Breast epithelium (tissue), 4 donors: ENCODE measurements at regions not wholly inside any gene's neighbourhood (a gene's known extent, or its start where the extent isn't known, plus 50 kb on each side); places are given as distances from the start of the nearest gene placed in this dataset.

ENCODE experiments used
- DNase-seq, 2 donors: peaks; one replicate each; pipeline ENCODE4 v3.0.0-alpha.2; 2019; ENCODE audit warnings: low spot score in 2 of 2
- H3K27ac ChIP-seq, 2 donors: fragments of 200-600 bp; sonication (generic) in 1 of 2; one replicate each; pipeline ENCODE4 v1.5.1; 2016 to 2019; ENCODE audit warnings: mild to moderate bottlenecking in 1 of 2
- H3K27me3 ChIP-seq, 2 donors: fragments of 200-600 bp; sonication (generic) in 1 of 2; one replicate each; pipeline versions ENCODE4 v1.5.1 to v1.6.0; 2017 to 2019; ENCODE audit warnings: control low read depth in 1 of 2, mild to moderate bottlenecking in 1 of 2
- H3K36me3 ChIP-seq: fragments of 200-600 bp; one replicate; pipeline ENCODE4 v1.5.1; 2019
- H3K4me1 ChIP-seq, 2 donors: fragments of 200-600 bp; sonication (generic); one replicate each; pipeline ENCODE4 v1.5.1; 2016 to 2019; ENCODE audit warnings: control low read depth in 1 of 2
- H3K4me3 ChIP-seq, 3 donors: fragments of 200-600 bp; sonication (generic); 1 replicate in 2 of 3; 2 replicates in 1 of 3; pipeline ENCODE4 v1.5.1; 2016 to 2019; ENCODE audit warnings: mild to moderate bottlenecking in 3 of 3, moderate library complexity in 2 of 3
- H3K9me3 ChIP-seq, 2 donors: fragments of 200-600 bp; sonication (generic) in 1 of 2; one replicate each; pipeline ENCODE4 v1.5.1; 2016 to 2019; ENCODE audit warnings: control low read depth in 1 of 2
- CTCF ChIP-seq, 3 donors: fragments of 450-650 bp; IDR thresholded peaks; one replicate each; pipeline ENCODE4 v1.5.1; 2016 to 2017; ENCODE audit warnings: antibody characterized with exemption in 3 of 3, mild to moderate bottlenecking in 3 of 3, moderate library complexity in 3 of 3
- POLR2A ChIP-seq: fragments of 450-650 bp; IDR thresholded peaks from one replicate; pipeline ENCODE4 v1.6.1; 2016; ENCODE audit warnings: antibody characterized with exemption, mild to moderate bottlenecking, moderate library complexity
- POLR2AphosphoS5 ChIP-seq, 3 donors: sonication (generic); formaldehyde crosslinking; IDR thresholded peaks; one replicate each; pipeline ENCODE4 v1.6.1; 2017; ENCODE audit warnings: antibody characterized with exemption in 3 of 3
- intact Hi-C: fragments of 100-400 bp; cut with DNase I; formaldehyde crosslinking; loops from one replicate; pipeline ENCODE4 v1.15.1; 2023; ENCODE audit warnings: low total_unique reads

- intact Hi-C loops: no loop called here
- no peak overlapping the region for H3K27ac ChIP-seq
- no peaks in the 10 kb centered on the region for H3K36me3 ChIP-seq
- no peaks in the 10 kb centered on the region for H3K27me3 ChIP-seq
- TF ChIP-seq CTCF (IDR thresholded peaks at IDR 0.05) (peak in 2 of 3 donors; percentile 27 to 48), POLR2A (no peak)
- H3K9me3 ChIP-seq: no peaks in the 10 kb centered on the region
- H3K4me1 ChIP-seq: no peaks in the 10 kb centered on the region
- no peak overlapping the region for H3K4me3 ChIP-seq
- DNase-seq: no peak
Measured at GRCh38 chr20:23200914-23201313, 114.8 kb upstream of the CD93 start.

GRCh38 chr20:23200413-23200812, 114.3 kb upstream of the CD93 start:
- H3K4me3 ChIP-seq: no peak overlapping the region
- no peak for TF ChIP-seq POLR2A
- TF ChIP-seq POLR2AphosphoS5 (IDR thresholded peaks at IDR 0.05): no peak
- no peak for TF ChIP-seq CTCF (IDR thresholded peaks at IDR 0.05)
- no peak for DNase-seq
- H3K4me1 ChIP-seq: no peaks in the 10 kb centered on the region
- no peak overlapping the region for H3K27ac ChIP-seq
- intact Hi-C loops: no loop called here
- no peaks in the 10 kb centered on the region for H3K27me3 ChIP-seq
- H3K9me3 ChIP-seq: no peaks in the 10 kb centered on the region
- no peaks in the 10 kb centered on the region for H3K36me3 ChIP-seq

GRCh38 chr20:23199356-23199755, 113.2 kb upstream of the CD93 start:
- H3K36me3 ChIP-seq: no peaks in the 10 kb centered on the region
- TF ChIP-seq CTCF (IDR thresholded peaks at IDR 0.05): no peak
- TF ChIP-seq POLR2AphosphoS5 (IDR thresholded peaks at IDR 0.05): no peak
- no peak for TF ChIP-seq POLR2A
- H3K9me3 ChIP-seq: no peaks in the 10 kb centered on the region
- DNase-seq: no peak
- no peak overlapping the region for H3K27ac ChIP-seq
- intact Hi-C loops: no loop called here
- no peaks in the 10 kb centered on the region for H3K4me1 ChIP-seq
- H3K27me3 ChIP-seq: no peaks in the 10 kb centered on the region
- H3K4me3 ChIP-seq: no peak overlapping the region

GRCh38 chr20:23198815-23199214, 112.7 kb upstream of the CD93 start:
- H3K9me3 ChIP-seq: no peaks in the 10 kb centered on the region
- no peak overlapping the region for H3K4me3 ChIP-seq
- no peak overlapping the region for H3K27ac ChIP-seq
- H3K27me3 ChIP-seq: no peaks in the 10 kb centered on the region
- DNase-seq: no peak
- no peaks in the 10 kb centered on the region for H3K36me3 ChIP-seq
- intact Hi-C loops: no loop called here
- no peaks in the 10 kb centered on the region for H3K4me1 ChIP-seq
- TF ChIP-seq POLR2AphosphoS5 (IDR thresholded peaks at IDR 0.05): no peak
- TF ChIP-seq CTCF (IDR thresholded peaks at IDR 0.05): no peak
- TF ChIP-seq POLR2A: no peak

GRCh38 chr20:23197836-23198235, 111.7 kb upstream of the CD93 start:
- Histone ChIP-seq H3K36me3 (no peaks in the 10 kb centered on the region), H3K4me3 (no peak overlapping the region), H3K27me3 (no peaks in the 10 kb centered on the region), H3K27ac (no peak overlapping the region), H3K9me3 (no peaks in the 10 kb centered on the region), H3K4me1 (no peaks in the 10 kb centered on the region)
- no peak for TF ChIP-seq POLR2AphosphoS5 (IDR thresholded peaks at IDR 0.05)
- no peak for TF ChIP-seq POLR2A
- TF ChIP-seq CTCF (IDR thresholded peaks at IDR 0.05): no peak
- DNase-seq: no peak
- intact Hi-C loops: no loop called here
